ENCODE measurements at regions not wholly inside any gene's neighbourhood (a gene's known extent, or its start where the extent isn't known, plus 50 kb on each side); places are given as distances from the start of the nearest gene placed in this dataset.
"Not testable (repeated sequence)": the region's sequence is repeated elsewhere in the genome, so short reads cannot be mapped to it uniquely, and the experiment has no call there.

DNA sequence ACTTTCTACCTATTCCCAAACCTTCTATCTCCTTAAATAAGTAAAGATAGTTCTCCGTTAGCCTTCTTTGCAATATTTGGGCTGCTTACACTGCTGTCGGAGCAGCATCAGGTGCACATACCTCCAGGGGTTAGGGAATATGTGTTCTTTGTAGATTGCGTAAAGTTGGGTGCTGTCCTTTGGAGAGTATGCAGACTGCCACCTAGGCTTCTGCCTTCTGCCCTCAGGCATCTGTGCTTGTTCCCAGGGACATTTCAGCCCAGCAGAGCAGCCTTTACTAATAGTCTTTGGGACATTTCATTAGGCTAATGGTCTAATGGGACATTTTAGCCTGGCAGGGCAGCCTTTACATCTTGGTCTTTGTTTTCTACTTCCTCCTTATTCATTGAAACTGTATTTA, 260.6 kb downstream of the TPBG start:
- no peak for TF ChIP-seq POLR2A (IDR thresholded peaks at IDR 0.05)
- no peak for TF ChIP-seq EP300 (IDR thresholded peaks at IDR 0.05)
- TF ChIP-seq, protein P1, sequence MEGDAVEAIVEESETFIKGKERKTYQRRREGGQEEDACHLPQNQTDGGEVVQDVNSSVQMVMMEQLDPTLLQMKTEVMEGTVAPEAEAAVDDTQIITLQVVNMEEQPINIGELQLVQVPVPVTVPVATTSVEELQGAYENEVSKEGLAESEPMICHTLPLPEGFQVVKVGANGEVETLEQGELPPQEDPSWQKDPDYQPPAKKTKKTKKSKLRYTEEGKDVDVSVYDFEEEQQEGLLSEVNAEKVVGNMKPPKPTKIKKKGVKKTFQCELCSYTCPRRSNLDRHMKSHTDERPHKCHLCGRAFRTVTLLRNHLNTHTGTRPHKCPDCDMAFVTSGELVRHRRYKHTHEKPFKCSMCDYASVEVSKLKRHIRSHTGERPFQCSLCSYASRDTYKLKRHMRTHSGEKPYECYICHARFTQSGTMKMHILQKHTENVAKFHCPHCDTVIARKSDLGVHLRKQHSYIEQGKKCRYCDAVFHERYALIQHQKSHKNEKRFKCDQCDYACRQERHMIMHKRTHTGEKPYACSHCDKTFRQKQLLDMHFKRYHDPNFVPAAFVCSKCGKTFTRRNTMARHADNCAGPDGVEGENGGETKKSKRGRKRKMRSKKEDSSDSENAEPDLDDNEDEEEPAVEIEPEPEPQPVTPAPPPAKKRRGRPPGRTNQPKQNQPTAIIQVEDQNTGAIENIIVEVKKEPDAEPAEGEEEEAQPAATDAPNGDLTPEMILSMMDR (IDR thresholded peaks at IDR 0.05) = no peak
- TF ChIP-seq POLR2AphosphoS5 (IDR thresholded peaks at IDR 0.05) = no peak
- no peaks in the 10 kb centered on the region for H3K27me3 ChIP-seq
- H3K4me1 ChIP-seq = no peaks in the 10 kb centered on the region
- ATAC-seq (ENCODE audit: low FRiP score in 2 of 2) = no peak
- DNase-seq = no peak
- 72 to 91% methylated on average over 3 of the region's 3 CpGs for WGBS, 2 donors
- no peaks in the 10 kb centered on the region for H3K9me3 ChIP-seq
- no peak overlapping the region for H3K27ac ChIP-seq
- H3K4me3 ChIP-seq = no peak overlapping the region
- H3K36me3 ChIP-seq = no peaks in the 10 kb centered on the region

DNA sequence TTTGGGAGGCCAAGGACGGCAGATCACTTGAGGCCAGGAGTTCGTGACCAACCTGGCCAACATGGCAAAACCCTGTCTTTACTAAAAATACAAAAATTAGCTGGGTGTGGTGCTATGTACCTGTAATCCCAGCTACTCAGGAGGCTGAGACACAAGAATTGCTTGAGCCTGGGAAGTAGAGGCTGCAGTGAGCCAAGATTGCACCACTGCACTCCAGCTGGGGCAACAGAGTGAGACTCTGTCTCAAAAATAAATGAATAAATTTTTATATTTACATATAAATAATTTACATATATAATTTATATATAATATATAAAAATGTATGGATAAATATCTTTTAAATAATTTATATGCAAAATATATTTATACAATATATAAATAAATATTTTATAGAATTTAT, 263.3 kb downstream of the TPBG start:
- H3K27me3 ChIP-seq; ATAC-seq (ENCODE audit: low FRiP score in 2 of 2); DNase-seq; H3K4me3 ChIP-seq; H3K4me1 ChIP-seq; H3K9me3 ChIP-seq; H3K27ac ChIP-seq; H3K36me3 ChIP-seq: not testable (repeated sequence)
- 79 to 90% methylated on average over 2 of the region's 2 CpGs for WGBS, 2 donors

DNA sequence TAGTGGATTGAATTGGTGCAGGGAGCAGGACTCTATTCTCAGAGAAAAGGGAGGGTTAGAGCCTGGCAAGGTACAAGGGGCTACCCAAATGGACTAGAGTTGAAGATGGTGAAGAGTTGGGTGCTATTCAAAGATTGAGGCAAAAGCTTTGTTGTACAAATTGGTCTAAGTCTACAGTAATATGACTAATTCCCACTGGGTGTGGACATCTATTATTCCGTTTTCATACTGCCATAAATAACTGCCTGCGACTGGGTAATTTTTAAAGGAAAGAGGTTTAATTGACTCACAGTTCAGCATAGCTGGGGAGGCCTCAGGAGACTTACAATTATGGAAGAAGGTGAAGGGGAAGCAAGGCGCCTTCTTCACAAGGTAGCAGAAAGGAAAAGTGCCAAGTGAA, 266.3 kb downstream of the TPBG start:
- TF ChIP-seq EP300 (IDR thresholded peaks at IDR 0.05) = no peak
- no peak for TF ChIP-seq POLR2A (IDR thresholded peaks at IDR 0.05)
- TF ChIP-seq, protein P1 (IDR thresholded peaks at IDR 0.05) = no peak
- TF ChIP-seq POLR2AphosphoS5 (IDR thresholded peaks at IDR 0.05) = no peak
- ATAC-seq (ENCODE audit: low FRiP score in 2 of 2) (no peak), DNase-seq (no peak)
- H3K4me3 ChIP-seq = no peak overlapping the region
- no peaks in the 10 kb centered on the region for H3K9me3 ChIP-seq
- H3K27ac ChIP-seq = no peak overlapping the region
- H3K27me3 ChIP-seq = no peaks in the 10 kb centered on the region
- no peaks in the 10 kb centered on the region for H3K36me3 ChIP-seq
- H3K4me1 ChIP-seq = no peaks in the 10 kb centered on the region
- WGBS, 2 donors = 83 to 86% methylated on average over 3 of the region's 3 CpGs

DNA sequence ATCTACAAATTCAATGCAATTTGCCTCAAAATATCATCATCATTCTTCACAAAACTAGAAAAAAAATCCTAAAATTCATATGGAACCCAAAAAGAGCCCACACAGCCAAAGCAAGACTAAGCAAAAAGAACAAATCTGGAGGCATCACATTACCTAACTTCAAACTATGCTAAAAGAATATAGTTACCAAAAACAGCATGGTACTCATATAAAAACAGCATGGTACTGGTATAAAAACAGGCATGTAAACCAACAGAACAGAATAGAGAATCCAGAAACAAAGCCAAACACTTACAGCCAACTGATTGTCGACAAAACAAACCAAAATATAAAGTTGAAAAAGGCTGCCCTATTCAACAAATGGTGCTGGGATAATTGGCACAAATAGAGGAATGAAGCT, 278.1 kb downstream of the TPBG start:
- no peak overlapping the region for H3K27ac ChIP-seq
- TF ChIP-seq POLR2A (IDR thresholded peaks at IDR 0.05) (no peak), POLR2AphosphoS5 (IDR thresholded peaks at IDR 0.05) (no peak), EP300 (IDR thresholded peaks at IDR 0.05) (no peak)
- TF ChIP-seq, protein P1 (IDR thresholded peaks at IDR 0.05) = no peak
- no peak for ATAC-seq (ENCODE audit: low FRiP score in 2 of 2)
- no peak overlapping the region for H3K4me3 ChIP-seq
- H3K9me3 ChIP-seq = no peaks in the 10 kb centered on the region
- H3K4me1 ChIP-seq = no peaks in the 10 kb centered on the region
- no peak for DNase-seq
- 73 to 93% methylated on average over 1 of the region's 1 CpG for WGBS, 2 donors
- no peaks in the 10 kb centered on the region for H3K27me3 ChIP-seq
- H3K36me3 ChIP-seq = no peaks in the 10 kb centered on the region

DNA sequence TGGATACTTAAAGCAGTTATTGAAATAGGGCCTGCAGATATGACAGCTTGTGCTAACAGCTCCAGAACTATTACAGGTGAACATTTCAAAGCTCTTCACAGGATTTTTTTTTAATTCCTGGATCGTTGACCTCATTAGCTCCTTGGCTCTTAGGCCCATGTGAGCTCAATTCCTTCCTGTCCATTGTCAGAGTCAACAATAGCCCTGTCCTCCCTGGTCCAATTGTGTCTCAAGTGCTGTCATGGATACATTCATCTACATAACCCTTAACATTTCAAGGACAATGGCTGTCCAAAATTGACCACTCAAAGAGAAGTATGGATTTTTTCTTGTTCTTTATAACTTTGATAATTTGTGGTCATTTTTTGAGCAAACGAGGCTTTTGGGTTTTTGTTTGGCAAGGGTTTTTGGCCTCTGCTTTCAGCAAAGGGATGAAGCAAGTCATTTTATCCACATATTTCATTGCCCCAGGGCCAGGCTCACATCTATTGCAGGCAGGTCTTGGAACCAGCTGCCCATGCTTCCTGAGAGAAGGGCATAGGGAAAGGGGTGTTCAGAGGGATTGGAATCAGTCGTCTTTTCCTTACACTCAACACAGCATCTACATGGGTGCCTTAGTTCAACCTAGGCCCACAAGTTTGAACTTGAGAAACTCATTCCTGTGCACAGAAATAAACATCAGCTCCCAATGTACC, 282.1 kb downstream of the TPBG start:
- DNase-seq = no peak
- H3K36me3 ChIP-seq = no peaks in the 10 kb centered on the region
- no peak overlapping the region for H3K27ac ChIP-seq
- no peak overlapping the region for H3K4me3 ChIP-seq
- TF ChIP-seq EP300 (IDR thresholded peaks at IDR 0.05) = no peak
- TF ChIP-seq POLR2A (IDR thresholded peaks at IDR 0.05) = no peak
- TF ChIP-seq POLR2AphosphoS5 (IDR thresholded peaks at IDR 0.05) = no peak
- TF ChIP-seq, protein P1 (IDR thresholded peaks at IDR 0.05) = no peak
- H3K27me3 ChIP-seq = no peaks in the 10 kb centered on the region
- no peak for ATAC-seq (ENCODE audit: low FRiP score in 2 of 2)
- no peaks in the 10 kb centered on the region for H3K4me1 ChIP-seq
- no peaks in the 10 kb centered on the region for H3K9me3 ChIP-seq
- 43 to 54% methylated on average over 3 of the region's 3 CpGs for WGBS, 2 donors
